SH-SY5Y (cell line): ENCODE measurements at regions not wholly inside any gene's neighbourhood (a gene's known extent, or its start where the extent isn't known, plus 50 kb on each side); places are given as distances from the start of the nearest gene placed in this dataset.

Source experiments
- GATA2 ChIP-seq: IDR thresholded peaks from 2 replicates; pipeline ENCODE4 v1.6.1; 2011; ENCODE audit warnings: mild to moderate bottlenecking, low read depth, low read length
- GATA3 ChIP-seq: IDR thresholded peaks from 2 replicates; pipeline ENCODE4 v1.6.1; 2011; ENCODE audit warnings: low read depth, mild to moderate bottlenecking, low read length, moderate library complexity

- no peak for TF ChIP-seq GATA3
- TF ChIP-seq GATA2 = no peak
These were observed 182.4 kb upstream of the TMEFF2 start for GRCh38 chr2:192377173-192377572.
